ENCODE measurements at regions not wholly inside any gene's neighbourhood (a gene's known extent, or its start where the extent isn't known, plus 50 kb on each side); places are given as distances from the start of the nearest gene placed in this dataset.

GRCh38 chr2:16008331-16008850 lies 68.0 kb downstream of the MYCN start:
- Histone ChIP-seq H2BK20ac (ENCODE audit: low read depth, low read length) (no peak overlapping the region), H2BK120ac (ENCODE audit: low read depth, low read length) (no peak overlapping the region), H3K79me1 (ENCODE audit: low read depth in 1 of 2, low read length in 2 of 2) (no peaks in the 10 kb centered on the region), H3K9me1 (ENCODE audit: insufficient read depth, low read length) (no peaks in the 10 kb centered on the region), H3K56ac (ENCODE audit: extremely low read depth, insufficient read depth, low read length) (no peak overlapping the region), H3K4me1 (ENCODE audit: control insufficient read depth, insufficient read depth, low read length) (no peaks in the 10 kb centered on the region), H3K23ac (ENCODE audit: low read depth, low read length) (no peak overlapping the region), H2AK9ac (replicated peaks; ENCODE audit: low read depth, low read length, poor library complexity) (no peak overlapping the region), H3K27me3 (ENCODE audit: control insufficient read depth, insufficient read depth, low read length) (no peaks in the 10 kb centered on the region), H4K20me1 (ENCODE audit: insufficient read depth, low read length) (no peaks in the 10 kb centered on the region), H3K4me2 (ENCODE audit: low read depth, low read length) (no peak overlapping the region), H3K4me3 (ENCODE audit: insufficient read depth, low read depth, low read length) (no peak overlapping the region), H3K9me3 (ENCODE audit: control insufficient read depth, insufficient read depth, low read length) (peaks cover 33% of the 10 kb centered on the region), H3K4ac (ENCODE audit: low read depth, low read length) (no peak overlapping the region), H3K18ac (ENCODE audit: low read depth, low read length) (no peak overlapping the region), H4K91ac (ENCODE audit: insufficient read depth, low read depth, low read length) (no peak overlapping the region), H3K27ac (ENCODE audit: insufficient read depth, low read length) (no peak overlapping the region), H2AK5ac (ENCODE audit: low read depth, low read length) (no peak overlapping the region), H3K9ac (ENCODE audit: low read depth, low read length) (no peak overlapping the region), H3K14ac (replicated peaks; ENCODE audit: low read depth, low read length) (no peak overlapping the region), H2BK5ac (ENCODE audit: low read depth, low read length, poor library complexity, severe bottlenecking) (no peak overlapping the region), H4K8ac (ENCODE audit: low read depth in 2 of 2, low read length in 2 of 2) (no peak overlapping the region), H3K36me3 (ENCODE audit: control insufficient read depth, insufficient read depth, low read length) (no peaks in the 10 kb centered on the region), H2AFZ (replicated peaks; ENCODE audit: low read length, poor library complexity) (no peak overlapping the region), H4K5ac (ENCODE audit: low read depth, low read length) (no peak overlapping the region), H2BK15ac (ENCODE audit: low read depth, low read length) (no peak overlapping the region)
- BruUV-seq (replicated peaks) = no TSS peak
- ChIA-PET CTCF (no interaction called here), POLR2A (ENCODE audit: unreplicated experiment) (no interaction called here)
- no peak for DNase-seq
- TF ChIP-seq RCOR1 (IDR thresholded peaks at IDR 0.05; ENCODE audit: insufficient replicate concordance, low read length) (no peak), USF2 (IDR thresholded peaks at IDR 0.05; ENCODE audit: low read depth, low read length) (no peak), SMC3 (IDR thresholded peaks at IDR 0.05; ENCODE audit: low read depth, low read length) (no peak), MAZ (IDR thresholded peaks at IDR 0.05; ENCODE audit: borderline replicate concordance, low read depth, low read length) (no peak), RAD21 (IDR thresholded peaks at IDR 0.05; ENCODE audit: low read length) (no peak), NFE2L2 (IDR thresholded peaks at IDR 0.05; ENCODE audit: low read depth, low read length) (no peak), CEBPB (IDR thresholded peaks at IDR 0.05; ENCODE audit: low read depth, low read length) (no peak), POLR2A (IDR thresholded peaks at IDR 0.05; ENCODE audit: low read depth, low read length) (no peak), ELK1 (IDR thresholded peaks at IDR 0.05; ENCODE audit: borderline replicate concordance, low read depth, low read length) (no peak), CHD1 (IDR thresholded peaks at IDR 0.05; ENCODE audit: low read depth, low read length) (no peak), MXI1 (IDR thresholded peaks at IDR 0.05; ENCODE audit: borderline replicate concordance, low read depth, low read length) (no peak)
- intact Hi-C loops (cut with micrococcal nuclease) (no loop called here), in situ Hi-C loops (cut with MboI; ENCODE audit: low sequenced_read_pairs) (no loop called here), dilution Hi-C loops (cut with HindIII; ENCODE audit: low sequenced_read_pairs, unreplicated experiment) (no loop called here)
- ATAC-seq (ENCODE audit: low read depth) = no peak
- WGBS, 2 experiments (ENCODE audit: extremely low coverage in 2 of 2, insufficient read length in 1 of 2) = no CpG with 5 or more reads among the region's 8 CpGs

Measured in IMR-90 (cell line).